IMR-90 (cell line): ENCODE measurements at regions not wholly inside any gene's neighbourhood (a gene's known extent, or its start where the extent isn't known, plus 50 kb on each side); places are given as distances from the start of the nearest gene placed in this dataset.
"Not testable (repeated sequence)": the region's sequence is repeated elsewhere in the genome, so short reads cannot be mapped to it uniquely, and the experiment has no call there.

Experiments
- ATAC-seq: fragments of 200-7000 bp; cut with Tn5 transposase; 2 replicates; pipeline ENCODE4 v1.9.1; 2020; ENCODE audit warnings: low read depth, mild to moderate bottlenecking, moderate library complexity
- BruUV-seq: library from RNA; stranded (reverse); fragments of 400-500 nt; replicated peaks from 2 replicates; lab custom pipeline; 2021; lab: Mats Ljungman, UMichigan
- CTCF ChIA-PET: fragments of 300-600 bp; formaldehyde crosslinking; extraction: SDS; loops from one replicate; lab custom pipeline; 2021; ENCODE audit warnings: antibody characterized with exemption; lab: Yijun Ruan, JAX
- POLR2A ChIA-PET: fragments of 300-600 bp; sonication (Branson Sonifier 250); formaldehyde crosslinking; loops from one replicate; lab custom pipeline; 2022; ENCODE audit warnings: antibody characterized with exemption; ENCODE audit not compliant: unreplicated experiment; lab: Charles Lee
- DNase-seq: peaks from one replicate; pipeline ENCODE4 v3.0.0; 2013
- H2AFZ ChIP-seq: replicated peaks from 2 replicates; pipeline ENCODE3; 2013; ENCODE audit warnings: low read length, mild to moderate bottlenecking; ENCODE audit not compliant: poor library complexity
- H2AK5ac ChIP-seq: 2 replicates; pipeline ENCODE4 v1.6.1; 2013; ENCODE audit warnings: low read depth, low read length, inconsistent platforms
- H2AK9ac ChIP-seq: replicated peaks from 2 replicates; pipeline ENCODE3; 2013; ENCODE audit warnings: mild to moderate bottlenecking, low read depth, low read length, moderate library complexity; ENCODE audit not compliant: poor library complexity
- H2BK120ac ChIP-seq: 2 replicates; pipeline ENCODE4 v1.6.1; 2013; ENCODE audit warnings: low read depth, low read length, inconsistent platforms
- H2BK15ac ChIP-seq: 3 replicates; pipeline ENCODE4 v1.6.1; 2013; ENCODE audit warnings: low read depth, low read length, inconsistent platforms
- H2BK20ac ChIP-seq: 2 replicates; pipeline ENCODE4 v1.6.1; 2013; ENCODE audit warnings: low read depth, mild to moderate bottlenecking, inconsistent platforms, low read length, moderate library complexity
- H2BK5ac ChIP-seq: 2 replicates; pipeline ENCODE4 v1.6.1; 2013; ENCODE audit warnings: mild to moderate bottlenecking, low read depth, low read length, inconsistent platforms; ENCODE audit not compliant: poor library complexity, severe bottlenecking
- H3K14ac ChIP-seq: replicated peaks from 2 replicates; pipeline ENCODE4 v1.6.1; 2013; ENCODE audit warnings: low read depth, low read length, inconsistent platforms
- H3K18ac ChIP-seq: 2 replicates; pipeline ENCODE4 v1.6.1; 2013; ENCODE audit warnings: low read depth, low read length, control low read depth
- H3K23ac ChIP-seq: 2 replicates; pipeline ENCODE4 v1.6.1; 2013; ENCODE audit warnings: low read depth, low read length, inconsistent platforms
- H3K27ac ChIP-seq: 2 replicates; pipeline ENCODE4 v1.5.1; 2013; ENCODE audit warnings: mild to moderate bottlenecking, control low read depth, low read length; ENCODE audit not compliant: insufficient read depth
- H3K27me3 ChIP-seq: 2 replicates; pipeline ENCODE4 v1.6.1; 2013; ENCODE audit warnings: low read length; ENCODE audit not compliant: control insufficient read depth, insufficient read depth
- H3K36me3 ChIP-seq: 2 replicates; pipeline ENCODE4 v1.6.1; 2013; ENCODE audit warnings: low read length, mixed read lengths; ENCODE audit not compliant: control insufficient read depth, insufficient read depth
- H3K4ac ChIP-seq: 2 replicates; pipeline ENCODE4 v1.6.1; 2013; ENCODE audit warnings: low read depth, low read length, inconsistent platforms
- H3K4me1 ChIP-seq: 2 replicates; pipeline ENCODE4 v1.6.1; 2013; ENCODE audit warnings: low read length, mixed read lengths; ENCODE audit not compliant: control insufficient read depth, insufficient read depth
- H3K4me2 ChIP-seq: 2 replicates; pipeline ENCODE4 v1.6.1; 2013; ENCODE audit warnings: low read depth, mild to moderate bottlenecking, control low read depth, low read length, moderate library complexity
- H3K4me3 ChIP-seq: 2 replicates; pipeline ENCODE4 v1.5.1; 2013; ENCODE audit warnings: low read depth, mild to moderate bottlenecking, control low read depth, low read length, moderate library complexity; ENCODE audit not compliant: insufficient read depth
- H3K56ac ChIP-seq: 2 replicates; pipeline ENCODE4 v1.6.1; 2013; ENCODE audit warnings: low read length, inconsistent platforms; ENCODE audit not compliant: insufficient read depth; ENCODE audit errors: extremely low read depth
- H3K79me1 ChIP-seq, 2 experiments: 2 replicates each; pipeline ENCODE4 v1.6.1; 2013; ENCODE audit warnings: low read length in 2 of 2, inconsistent platforms in 1 of 2, low read depth in 1 of 2
- H3K9ac ChIP-seq: 2 replicates; pipeline ENCODE4 v1.6.1; 2013; ENCODE audit warnings: low read depth, low read length, control low read depth
- H3K9me1 ChIP-seq: 2 replicates; pipeline ENCODE4 v1.6.1; 2013; ENCODE audit warnings: low read length, inconsistent platforms; ENCODE audit not compliant: insufficient read depth
- H3K9me3 ChIP-seq: 2 replicates; pipeline ENCODE4 v1.6.1; 2013; ENCODE audit warnings: low read length; ENCODE audit not compliant: control insufficient read depth, insufficient read depth
- H4K20me1 ChIP-seq: 2 replicates; pipeline ENCODE4 v1.6.1; 2013; ENCODE audit warnings: low read length, inconsistent platforms; ENCODE audit not compliant: insufficient read depth
- H4K5ac ChIP-seq: 2 replicates; pipeline ENCODE4 v1.6.1; 2013; ENCODE audit warnings: mild to moderate bottlenecking, low read depth, low read length, control low read depth
- H4K8ac ChIP-seq, 2 experiments: 2 replicates each; pipeline ENCODE4 v1.6.1; 2013; ENCODE audit warnings: low read depth in 2 of 2, low read length in 2 of 2, control low read depth in 1 of 2, inconsistent platforms in 1 of 2
- H4K91ac ChIP-seq: 2 replicates; pipeline ENCODE4 v1.6.1; 2013; ENCODE audit warnings: low read depth, low read length, inconsistent platforms; ENCODE audit not compliant: insufficient read depth
- MAZ ChIP-seq: IDR thresholded peaks from 2 replicates; pipeline ENCODE4 v1.6.1; 2012; ENCODE audit warnings: low read depth, mild to moderate bottlenecking, low read length, improper control_type of control experiment, moderate library complexity, borderline replicate concordance
- NFE2L2 ChIP-seq: fragments of 150-350 bp; IDR thresholded peaks from 2 replicates; pipeline ENCODE4 v1.6.1; 2016; ENCODE audit warnings: low read depth, mild to moderate bottlenecking, low read length
- POLR2A ChIP-seq: IDR thresholded peaks from 2 replicates; pipeline ENCODE4 v1.6.1; 2012; ENCODE audit warnings: mild to moderate bottlenecking, low read depth, low read length
- WGBS, 2 experiments: methylation state at CpG; one replicate each; pipeline versions ENCODE4 v1.1.5 to v1.1.7; 2013; ENCODE audit warnings: missing lambda C conversion rate in 2 of 2; ENCODE audit not compliant: insufficient read length in 1 of 2; ENCODE audit errors: extremely low coverage in 2 of 2; 5-methylcytosine and 5-hydroxymethylcytosine counted together
- dilution Hi-C: fragments of 300-500 bp; cut with HindIII; formaldehyde crosslinking; loops from one replicate; pipeline ENCODE4 v1.14.3; 2018; ENCODE audit warnings: low sequenced_read_pairs; ENCODE audit not compliant: unreplicated experiment
- in situ Hi-C: fragments of 300-500 bp; cut with MboI; formaldehyde crosslinking; loops from 3 replicates; pipeline ENCODE4 v1.14.3; 2019; ENCODE audit warnings: low sequenced_read_pairs, inconsistent platforms, mixed read lengths
- intact Hi-C: fragments of 100-400 bp; cut with micrococcal nuclease; formaldehyde crosslinking; loops from 2 replicates; pipeline ENCODE4 v1.10.0; 2022

- Histone ChIP-seq H3K36me3 (no peaks in the 10 kb centered on the region), H3K9me1 (no peaks in the 10 kb centered on the region), H2AFZ (no peak overlapping the region), H3K56ac (no peak overlapping the region), H3K4me2 (no peak overlapping the region), H3K4ac (no peak overlapping the region), H4K5ac (no peak overlapping the region), H2BK5ac (no peak overlapping the region), H2BK120ac (no peak overlapping the region), H4K91ac (no peak overlapping the region), H3K4me1 (no peaks in the 10 kb centered on the region), H2AK9ac (no peak overlapping the region), H3K27me3 (no peaks in the 10 kb centered on the region), H2BK20ac (no peak overlapping the region), H3K79me1 (no peaks in the 10 kb centered on the region), H2BK15ac (no peak overlapping the region), H4K20me1 (no peaks in the 10 kb centered on the region), H3K27ac (no peak overlapping the region), H3K9ac (no peak overlapping the region), H3K18ac (no peak overlapping the region), H3K23ac (no peak overlapping the region), H3K4me3 (no peak overlapping the region), H3K14ac (no peak overlapping the region), H4K8ac (no peak overlapping the region), H2AK5ac (no peak overlapping the region), H3K9me3 (no peaks in the 10 kb centered on the region)
- ChIA-PET CTCF (no interaction called here), POLR2A (no interaction called here)
- in situ Hi-C loops, result no loop called here
- ATAC-seq (no peak), DNase-seq (no peak)
- TF ChIP-seq NFE2L2, result no peak
- no peak for TF ChIP-seq POLR2A
- no peak for TF ChIP-seq MAZ
- 20% methylated on average over 1 of the region's 4 CpGs; no CpG with 5 or more reads in 1 of the 2 experiments for WGBS, 2 experiments
- intact Hi-C loops, result no loop called here
- dilution Hi-C loops, result no loop called here
- no TSS peak for BruUV-seq
Measured at GRCh38 chr1:47664356-47664755, 226.5 kb downstream of the FOXD2 start.

GRCh38 chr1:47664896-47665295, 227.1 kb downstream of the FOXD2 start:
- not testable (repeated sequence) for H3K79me1 ChIP-seq

More at GRCh38 chr1:47664896-47665295, 227.1 kb downstream of the FOXD2 start:
- H2BK5ac ChIP-seq, intact Hi-C loops, H2AK5ac ChIP-seq, H3K56ac ChIP-seq, H2BK120ac ChIP-seq, H3K23ac ChIP-seq, H3K9ac ChIP-seq, H3K27me3 ChIP-seq, H3K4me2 ChIP-seq, ATAC-seq, H4K8ac ChIP-seq, H2BK15ac ChIP-seq, CTCF ChIA-PET, H3K9me1 ChIP-seq, H3K27ac ChIP-seq, H3K9me3 ChIP-seq, H3K36me3 ChIP-seq, H2AK9ac ChIP-seq, H3K4ac ChIP-seq, H4K20me1 ChIP-seq, H2AFZ ChIP-seq, H4K5ac ChIP-seq, H3K4me1 ChIP-seq, DNase-seq, dilution Hi-C loops, BruUV-seq, H3K4me3 ChIP-seq, H4K91ac ChIP-seq, H3K18ac ChIP-seq, POLR2A ChIA-PET, in situ Hi-C loops, H3K14ac ChIP-seq, H2BK20ac ChIP-seq: not testable (repeated sequence)
- WGBS, 2 experiments, result 29% methylated on average over 2 of the region's 8 CpGs; no CpG with 5 or more reads in 1 of the 2 experiments
